ENCODE measurements at regions not wholly inside any gene's neighbourhood (a gene's known extent, or its start where the extent isn't known, plus 50 kb on each side); places are given as distances from the start of the nearest gene placed in this dataset.

GRCh38 chr2:15066138-15066537 is 433.6 kb downstream of the LRATD1 start:
- ChIA-PET CTCF (no interaction called here), POLR2A (no interaction called here)
- TF ChIP-seq ZNF548 (tag by site-specific recombination; IDR thresholded peaks at IDR 0.05) = no peak
- no peak for TF ChIP-seq ZNF138 (tag by site-specific recombination; IDR thresholded peaks at IDR 0.05; ENCODE audit: borderline replicate concordance)
- TF ChIP-seq OVOL3 (tag by site-specific recombination; IDR thresholded peaks at IDR 0.05) = no peak
- no peak for TF ChIP-seq ZBTB20 (tag by site-specific recombination; IDR thresholded peaks at IDR 0.05)
- TF ChIP-seq ZNF155 (tag by site-specific recombination; IDR thresholded peaks at IDR 0.05) = no peak
- TF ChIP-seq PRDM6 (tag by site-specific recombination; IDR thresholded peaks at IDR 0.05) = no peak
- no peak overlapping the region for H3K27ac ChIP-seq (ENCODE audit: extremely low read depth, low read depth, low read length)
- no peaks in the 10 kb centered on the region for H3K36me3 ChIP-seq (ENCODE audit: control insufficient read depth in 2 of 2, insufficient read depth in 1 of 2, low read length in 2 of 2)
- H3K4me3 ChIP-seq (ENCODE audit: low read depth, low read length) = no peak overlapping the region
- no peaks in the 10 kb centered on the region for H3K9me3 ChIP-seq (ENCODE audit: control insufficient read depth, insufficient read depth, low read depth, low read length)
- H3K4me1 ChIP-seq (ENCODE audit: control insufficient read depth, insufficient read depth, low read length) = no peaks in the 10 kb centered on the region

DNA sequence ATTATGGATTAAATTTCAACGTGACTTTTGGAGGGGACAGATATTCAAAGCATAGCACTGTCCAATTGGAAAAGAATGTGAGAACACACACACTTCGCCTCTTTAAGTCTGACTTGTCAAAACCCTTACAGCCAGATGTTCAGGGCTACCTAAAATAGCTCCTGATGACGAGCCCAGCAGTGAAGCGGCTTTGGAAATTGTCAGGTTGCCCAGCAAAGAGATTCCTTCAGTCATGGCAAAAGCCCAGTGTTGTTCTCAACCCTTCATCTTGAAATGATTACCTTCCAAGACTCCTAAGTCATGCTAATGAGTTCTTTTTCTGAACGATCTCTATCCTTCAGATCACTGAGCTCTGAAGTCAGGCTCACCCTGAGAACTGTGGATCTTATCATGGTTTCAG is 436.6 kb downstream of the LRATD1 start:
- H3K27ac ChIP-seq (ENCODE audit: extremely low read depth, low read depth, low read length) = no peak overlapping the region
- H3K4me3 ChIP-seq (ENCODE audit: low read depth, low read length) = no peak overlapping the region
- no peaks in the 10 kb centered on the region for H3K9me3 ChIP-seq (ENCODE audit: control insufficient read depth, insufficient read depth, low read depth, low read length)
- H3K36me3 ChIP-seq (ENCODE audit: control insufficient read depth in 2 of 2, insufficient read depth in 1 of 2, low read length in 2 of 2) = no peaks in the 10 kb centered on the region
- H3K4me1 ChIP-seq (ENCODE audit: control insufficient read depth, insufficient read depth, low read length) = no peaks in the 10 kb centered on the region
- TF ChIP-seq, protein P1, sequence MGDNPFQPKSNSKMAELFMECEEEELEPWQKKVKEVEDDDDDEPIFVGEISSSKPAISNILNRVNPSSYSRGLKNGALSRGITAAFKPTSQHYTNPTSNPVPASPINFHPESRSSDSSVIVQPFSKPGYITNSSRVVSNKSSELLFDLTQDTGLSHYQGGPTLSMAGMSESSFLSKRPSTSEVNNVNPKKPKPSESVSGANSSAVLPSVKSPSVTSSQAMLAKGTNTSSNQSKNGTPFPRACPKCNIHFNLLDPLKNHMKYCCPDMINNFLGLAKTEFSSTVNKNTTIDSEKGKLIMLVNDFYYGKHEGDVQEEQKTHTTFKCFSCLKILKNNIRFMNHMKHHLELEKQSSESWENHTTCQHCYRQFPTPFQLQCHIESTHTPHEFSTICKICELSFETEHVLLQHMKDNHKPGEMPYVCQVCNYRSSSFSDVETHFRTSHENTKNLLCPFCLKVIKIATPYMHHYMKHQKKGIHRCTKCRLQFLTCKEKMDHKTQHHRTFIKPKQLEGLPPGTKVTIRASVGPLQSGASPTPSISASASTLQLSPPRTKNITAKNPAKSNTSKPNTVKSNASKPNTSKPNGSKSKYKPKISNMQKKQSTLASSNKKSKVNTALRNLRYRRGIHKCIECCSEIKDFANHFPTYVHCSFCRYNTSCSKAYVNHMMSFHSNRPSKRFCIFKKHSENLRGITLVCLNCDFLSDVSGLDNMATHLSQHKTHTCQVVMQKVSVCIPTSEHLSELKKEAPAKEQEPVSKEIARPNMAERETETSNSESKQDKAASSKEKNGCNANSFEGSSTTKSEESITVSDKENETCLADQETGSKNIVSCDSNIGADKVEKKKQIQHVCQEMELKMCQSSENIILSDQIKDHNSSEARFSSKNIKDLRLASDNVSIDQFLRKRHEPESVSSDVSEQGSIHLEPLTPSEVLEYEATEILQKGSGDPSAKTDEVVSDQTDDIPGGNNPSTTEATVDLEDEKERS (tag by site-specific recombination; IDR thresholded peaks at IDR 0.05) = no peak
- TF ChIP-seq SALL2 (tag by site-specific recombination; IDR thresholded peaks at IDR 0.05; ENCODE audit: borderline replicate concordance) (no peak), ZNF266 (tag by site-specific recombination; IDR thresholded peaks at IDR 0.05; ENCODE audit: low read depth) (no peak), PRDM4 (tag by site-specific recombination; IDR thresholded peaks at IDR 0.05) (no peak), ZNF549 (tag by site-specific recombination; IDR thresholded peaks at IDR 0.05) (no peak)
- CTCF ChIA-PET = interaction anchor here (0.6 kb wide), 1 partner anchor 165 kb away, joined by 3 read pairs; no protein-coding TSS in a partner anchor
- POLR2A ChIA-PET = no interaction called here

DNA sequence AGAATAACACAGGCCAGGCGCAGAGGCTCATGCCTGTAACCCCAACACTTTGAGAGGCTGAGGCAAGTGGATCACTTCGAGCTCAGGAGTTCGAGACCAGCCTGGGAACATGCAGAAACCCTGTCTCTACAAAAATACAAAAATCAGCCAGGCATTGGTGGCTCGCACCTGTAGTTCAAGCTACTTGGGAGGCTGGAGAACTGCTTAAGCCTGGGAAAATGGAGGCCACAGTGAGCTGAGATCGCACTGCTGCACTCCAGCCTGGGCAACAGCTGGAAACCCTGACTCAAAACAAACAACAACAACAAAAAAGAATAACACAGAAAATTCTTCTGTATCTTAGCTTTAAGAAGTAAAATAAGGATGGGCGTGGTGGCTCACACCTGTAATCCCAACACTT is 440.3 kb downstream of the LRATD1 start:
- Histone ChIP-seq H3K4me1 (ENCODE audit: control insufficient read depth, insufficient read depth, low read length) (no peaks in the 10 kb centered on the region), H3K27ac (ENCODE audit: extremely low read depth, low read depth, low read length) (no peak overlapping the region), H3K9me3 (ENCODE audit: control insufficient read depth, insufficient read depth, low read depth, low read length) (no peaks in the 10 kb centered on the region), H3K36me3 (ENCODE audit: control insufficient read depth in 2 of 2, insufficient read depth in 1 of 2, low read length in 2 of 2) (no peaks in the 10 kb centered on the region), H3K4me3 (ENCODE audit: low read depth, low read length) (no peak overlapping the region)
- POLR2A ChIA-PET = no interaction called here
- TF ChIP-seq AEBP2 (tag by site-specific recombination; IDR thresholded peaks at IDR 0.05; ENCODE audit: borderline replicate concordance) = no peak
- TF ChIP-seq ZNF830 (tag by site-specific recombination; IDR thresholded peaks at IDR 0.05; ENCODE audit: low read depth) = no peak
- no peak for TF ChIP-seq ZNF37A (tag by site-specific recombination; IDR thresholded peaks at IDR 0.05)
- no peak for TF ChIP-seq PBX3 (CRISPR knock-in tag; IDR thresholded peaks at IDR 0.05)
- TF ChIP-seq ZSCAN5A (tag by site-specific recombination; IDR thresholded peaks at IDR 0.05) = no peak
- TF ChIP-seq ZFP69B (tag by site-specific recombination; IDR thresholded peaks at IDR 0.05) = no peak
- CTCF ChIA-PET = interaction anchor here (0.9 kb wide), 1 partner anchor 14 kb away, joined by 3 read pairs; no protein-coding TSS in a partner anchor

All from HEK293 (cell line).